Skin of body (tissue), 1 donor: ENCODE measurements at regions not wholly inside any gene's neighbourhood (a gene's known extent, or its start where the extent isn't known, plus 50 kb on each side); places are given as distances from the start of the nearest gene placed in this dataset.
"Not testable (repeated sequence)": the region's sequence is repeated elsewhere in the genome, so short reads cannot be mapped to it uniquely, and the experiment has no call there.

Experiments used
- DNase-seq: peaks from one replicate; lab custom pipeline; 2025; lab: John Stamatoyannopoulos, UW

DNA sequence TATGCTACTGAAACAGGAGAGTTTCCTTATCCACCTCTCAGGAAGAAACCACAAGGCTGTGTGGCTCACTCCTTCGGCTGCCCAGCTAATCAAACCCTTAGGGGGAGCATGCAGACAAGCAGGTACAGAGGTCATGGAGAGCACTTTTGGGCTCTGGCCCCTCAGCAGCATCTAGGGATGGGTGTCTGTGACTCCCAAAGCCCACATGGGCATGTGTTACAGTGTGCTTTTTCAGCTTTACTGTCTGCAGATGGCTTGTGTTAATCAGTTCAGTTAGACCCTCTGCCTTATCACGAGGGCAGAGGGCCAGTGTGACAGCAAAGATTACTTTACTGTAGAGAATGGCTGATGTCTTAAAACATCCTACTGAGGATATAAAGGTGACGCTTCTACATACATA lies 447.4 kb downstream of the PCDH10 start:
- no peak for DNase-seq

DNA sequence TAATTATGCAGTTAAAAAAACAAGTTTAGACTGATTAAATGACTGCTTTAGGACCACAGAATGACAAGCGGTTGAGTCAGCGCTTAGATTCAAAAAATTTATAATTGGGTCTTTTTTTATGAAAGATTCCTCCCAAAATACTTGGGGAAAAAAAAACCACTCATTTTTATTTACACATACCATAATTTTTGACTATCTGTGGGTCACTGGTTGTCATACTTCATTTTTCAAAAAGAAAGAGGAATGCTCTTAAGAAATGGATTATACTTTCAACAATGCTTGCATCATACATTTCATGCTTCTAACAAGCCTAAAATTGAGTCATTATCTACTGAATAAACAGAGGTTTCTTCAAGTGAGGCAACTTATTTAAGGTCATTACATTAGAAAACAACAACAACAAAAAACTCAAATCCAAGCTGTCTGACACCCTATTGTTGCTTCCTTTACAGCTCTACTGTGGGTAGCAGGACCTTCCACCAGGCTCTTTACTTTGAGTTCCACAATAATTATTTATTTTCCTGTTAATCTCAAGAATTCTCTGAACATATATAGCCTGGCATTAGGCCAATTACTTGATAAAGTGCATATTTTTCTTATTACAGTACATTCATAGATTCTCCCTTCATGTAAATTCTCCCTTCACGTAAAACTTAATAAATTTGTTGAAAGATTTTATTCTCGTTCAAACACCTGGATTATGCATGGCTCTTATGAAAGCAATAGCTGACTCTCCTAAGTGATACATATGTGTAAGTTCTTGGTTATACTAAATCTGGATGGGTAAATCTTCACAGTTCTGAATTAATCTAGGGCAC lies 445.5 kb downstream of the PCDH10 start:
- DNase-seq: no peak

DNA sequence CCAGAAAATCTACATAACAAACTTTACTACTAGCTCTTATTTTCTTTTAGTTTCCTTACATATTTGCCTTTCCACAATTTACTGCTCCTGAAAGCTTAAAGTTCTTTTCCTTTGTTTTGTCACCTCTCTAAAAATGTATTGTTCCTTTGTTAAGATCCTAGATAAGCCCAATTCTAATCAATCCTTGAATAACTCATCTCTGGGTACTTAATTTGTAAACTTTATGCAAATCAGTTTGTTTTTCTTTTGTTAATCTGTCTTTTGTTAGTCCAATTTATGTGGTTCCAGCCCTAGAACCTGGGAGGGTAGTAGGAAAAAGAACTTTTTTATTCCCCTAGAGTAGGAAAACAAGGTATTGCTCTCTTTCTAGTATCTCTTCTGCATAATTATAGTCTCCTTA lies 444.7 kb downstream of the PCDH10 start:
- no peak for DNase-seq

DNA sequence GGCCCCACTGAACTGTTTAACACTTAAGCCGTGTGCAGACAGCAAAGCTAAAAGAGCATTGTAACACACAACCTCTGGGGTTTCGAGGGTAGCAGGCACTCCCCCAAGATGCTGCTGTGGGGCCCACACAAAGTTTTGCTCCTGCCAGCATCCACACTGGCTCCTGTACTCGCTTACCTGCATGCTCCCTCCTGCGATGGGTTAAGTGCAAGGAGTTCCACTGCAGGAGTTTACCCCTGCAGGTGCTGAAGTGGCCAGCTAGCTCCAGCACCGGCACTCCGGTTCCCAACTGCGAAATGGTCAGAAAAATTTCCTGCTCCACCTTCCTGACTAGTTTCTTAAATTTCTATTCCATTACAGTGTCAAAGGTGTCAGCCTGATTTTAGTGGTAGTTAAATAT lies 443.5 kb downstream of the PCDH10 start:
- DNase-seq: no peak

DNA sequence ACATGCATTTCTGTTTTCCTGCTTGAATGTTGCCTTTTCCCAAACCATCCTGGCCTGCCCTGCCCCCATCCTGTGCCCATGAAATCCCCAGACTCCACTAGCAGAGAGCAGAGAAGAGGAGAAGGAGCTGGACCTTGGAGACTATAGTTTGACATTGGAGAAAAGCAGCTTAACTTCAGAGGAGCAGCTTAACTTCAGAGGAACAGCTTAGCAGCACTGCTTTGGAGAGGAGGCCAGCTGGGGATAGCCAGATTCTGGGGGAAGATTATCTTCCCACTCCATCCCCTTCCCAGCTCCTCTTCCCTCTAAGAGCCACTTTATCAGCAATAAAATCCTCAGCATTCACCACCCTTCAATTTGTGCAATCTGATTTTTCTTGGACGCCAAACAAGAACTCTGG lies 443.0 kb downstream of the PCDH10 start:
- no peak for DNase-seq

DNA sequence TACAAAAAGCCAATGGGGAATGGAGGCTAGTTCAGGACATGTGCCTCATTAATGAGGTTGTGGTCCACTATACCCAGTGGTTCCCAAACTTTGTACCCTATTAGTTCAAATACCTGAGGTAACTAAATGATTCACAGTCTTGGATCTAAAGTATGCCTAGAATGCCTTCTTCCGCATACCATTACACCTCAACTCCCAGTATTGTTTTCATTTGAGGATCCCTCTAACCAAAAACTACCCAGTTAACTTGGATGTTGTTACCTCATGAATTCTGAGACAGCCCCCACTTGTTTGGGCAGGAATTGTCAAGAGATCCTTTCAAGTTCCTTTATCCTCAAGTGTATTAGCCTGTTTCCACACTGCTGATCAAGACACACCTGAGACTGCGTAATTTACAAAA lies 439.2 kb downstream of the PCDH10 start:
- no peak for DNase-seq

DNA sequence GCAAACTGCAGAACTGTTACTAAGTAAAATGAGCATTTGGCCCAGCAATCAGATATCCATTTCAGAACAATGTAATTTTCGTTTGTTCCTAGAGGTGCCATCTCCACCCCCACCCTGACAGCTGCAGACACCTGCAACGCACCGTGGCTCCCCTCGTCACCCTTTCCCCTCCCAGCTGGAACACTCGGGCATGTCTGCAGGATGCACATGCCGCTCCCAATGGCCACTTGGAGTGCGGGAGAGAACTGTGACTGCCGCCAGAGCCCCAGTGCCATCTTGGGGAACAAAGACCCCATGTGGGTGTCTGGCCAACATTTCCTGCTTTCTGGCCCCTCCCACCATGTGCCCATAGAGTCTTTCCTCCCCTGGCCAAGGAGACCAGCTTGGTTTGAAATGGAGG lies 436.2 kb downstream of the PCDH10 start:
- no peak for DNase-seq

DNA sequence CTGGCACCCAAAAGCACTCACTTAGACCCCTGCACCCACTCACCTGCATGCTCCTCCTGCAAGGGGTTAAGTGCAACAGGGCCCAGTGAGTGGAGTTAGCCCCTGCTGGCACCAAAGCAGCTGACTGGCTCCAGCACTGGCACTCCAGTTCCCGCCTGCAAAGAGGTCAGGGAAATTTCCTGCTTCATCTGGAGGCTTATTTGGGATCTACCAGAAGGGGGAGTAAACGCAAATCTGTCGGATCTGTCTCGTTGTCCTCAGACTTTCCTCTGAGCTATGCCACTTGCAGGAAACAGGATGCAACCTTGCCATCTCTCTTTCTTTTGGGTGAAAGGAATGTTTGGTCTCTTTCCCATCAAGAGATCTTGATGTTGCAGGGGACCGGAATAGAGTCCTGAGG lies 435.6 kb downstream of the PCDH10 start:
- DNase-seq: no peak

DNA sequence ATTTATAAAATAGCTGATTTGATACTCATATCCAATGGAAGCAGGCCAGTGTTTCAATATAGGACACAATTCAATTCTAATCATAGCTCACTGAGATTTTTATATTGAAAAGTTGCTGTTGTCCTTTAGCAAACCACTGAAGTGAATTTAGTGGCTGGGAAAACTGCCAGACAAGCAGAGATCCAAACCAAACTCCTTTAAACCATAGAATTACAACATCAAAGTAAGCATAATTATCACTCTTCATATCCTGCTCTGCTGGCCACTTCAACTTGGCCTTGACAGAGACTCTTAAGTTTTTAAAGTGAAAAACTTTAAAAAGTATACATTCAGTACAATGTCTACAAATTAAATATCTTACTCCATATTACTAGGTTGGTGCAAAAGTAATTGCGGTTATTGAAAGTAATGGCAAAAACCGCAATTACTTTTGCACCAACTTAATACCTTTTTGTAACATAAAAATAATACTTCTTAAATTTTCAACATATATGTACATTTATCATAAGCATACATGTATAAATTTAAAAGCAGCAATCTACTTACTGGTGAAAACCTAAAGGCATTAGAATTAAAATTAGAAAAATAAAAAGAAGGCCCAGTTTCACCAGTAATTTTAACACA lies 433.0 kb downstream of the PCDH10 start:
- DNase-seq: no peak

DNA sequence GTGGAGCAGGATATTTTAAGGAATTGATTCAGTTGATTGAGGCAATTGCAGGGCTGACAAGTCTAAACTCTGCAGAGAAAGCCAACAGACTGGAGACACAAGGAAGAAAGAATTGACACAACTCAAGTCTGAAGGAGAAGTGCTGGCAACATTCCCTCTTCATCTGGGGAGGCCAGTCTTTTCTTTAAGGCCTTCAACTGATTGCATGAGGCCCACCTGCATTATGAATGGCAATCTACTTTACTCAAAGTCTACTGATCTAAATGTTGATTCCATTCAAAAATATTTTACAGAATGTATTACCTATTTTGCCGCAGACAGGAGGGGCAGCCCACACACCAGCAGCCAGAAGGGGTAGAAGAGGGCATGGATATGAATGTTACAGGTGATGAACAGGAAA lies 425.2 kb downstream of the PCDH10 start:
- DNase-seq: no peak

DNA sequence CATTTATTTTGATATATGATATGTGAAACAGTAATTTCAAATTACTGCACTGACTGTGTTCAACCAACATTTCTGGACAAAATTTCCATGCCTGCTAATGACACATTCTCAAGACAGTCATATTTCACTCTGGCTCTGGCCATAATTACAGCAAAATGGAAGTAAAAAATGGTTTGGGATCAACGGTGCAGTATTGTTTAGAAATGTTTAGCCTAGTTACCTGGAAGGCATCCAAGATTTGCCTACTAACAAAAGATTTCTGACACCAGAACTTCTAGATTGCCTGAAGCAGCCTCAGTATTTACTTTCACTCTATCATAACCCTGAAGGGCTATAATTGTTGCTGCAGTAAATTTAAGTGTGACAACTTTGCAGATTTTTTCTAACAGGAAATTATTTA lies 416.3 kb downstream of the PCDH10 start:
- peak; percentile 66 for DNase-seq

DNA sequence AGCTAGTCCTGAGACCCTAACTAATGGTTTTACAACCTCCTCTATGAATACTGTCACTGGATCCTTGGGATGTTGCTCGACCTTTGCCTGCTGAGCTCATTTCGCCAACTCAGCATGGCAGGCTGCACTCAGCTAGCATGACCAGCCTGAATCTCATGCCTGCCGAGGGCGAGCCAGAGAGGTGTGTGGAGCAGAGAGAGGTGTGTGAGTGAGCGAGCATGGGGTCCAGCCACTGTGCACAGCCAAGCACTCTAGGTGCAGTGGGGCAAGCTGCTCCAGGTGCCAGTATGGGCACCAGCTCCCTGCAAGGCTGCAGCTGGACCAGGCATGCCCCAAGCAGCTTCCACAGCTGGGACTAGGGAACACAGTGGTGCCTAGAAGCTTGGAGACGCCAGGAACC lies 410.9 kb downstream of the PCDH10 start:
- DNase-seq: no peak

DNA sequence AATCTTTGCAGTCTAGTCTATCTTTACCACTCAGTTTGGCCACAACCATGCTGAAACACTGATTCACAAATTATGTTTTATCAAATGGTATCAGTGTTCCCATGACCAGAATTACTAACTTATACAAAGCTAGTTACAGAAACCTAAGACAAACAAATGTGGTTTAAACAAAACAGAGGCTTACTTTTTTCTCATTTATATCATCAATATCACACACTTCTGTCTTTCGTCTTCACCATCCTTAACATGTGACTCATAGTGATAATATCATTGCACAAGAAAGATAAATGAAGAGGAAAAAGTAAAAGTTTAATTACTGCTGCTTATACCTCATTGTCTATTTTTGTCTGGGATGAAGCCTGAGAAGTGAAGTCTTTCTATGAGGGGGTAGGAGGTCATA lies 406.6 kb downstream of the PCDH10 start:
- no peak for DNase-seq

DNA sequence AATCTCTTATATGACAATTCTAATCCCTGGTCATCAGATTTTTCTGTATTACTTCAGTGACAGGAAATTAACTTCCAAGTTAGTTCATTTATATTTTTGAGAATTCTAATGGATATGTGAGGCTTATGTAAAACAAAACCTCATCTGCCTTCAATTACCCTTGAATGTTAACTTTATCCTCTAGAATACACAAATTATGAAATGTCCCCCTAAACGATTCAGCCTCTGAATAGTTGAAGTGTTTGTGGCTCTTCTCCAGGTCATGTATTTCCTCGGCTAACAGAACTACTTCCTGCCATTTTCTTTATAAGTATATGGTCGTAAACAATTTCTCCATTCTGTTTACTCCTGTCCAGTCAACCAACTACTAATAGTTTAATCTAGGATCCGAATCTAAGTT lies 401.3 kb downstream of the PCDH10 start:
- peak; percentile 9 for DNase-seq

DNA sequence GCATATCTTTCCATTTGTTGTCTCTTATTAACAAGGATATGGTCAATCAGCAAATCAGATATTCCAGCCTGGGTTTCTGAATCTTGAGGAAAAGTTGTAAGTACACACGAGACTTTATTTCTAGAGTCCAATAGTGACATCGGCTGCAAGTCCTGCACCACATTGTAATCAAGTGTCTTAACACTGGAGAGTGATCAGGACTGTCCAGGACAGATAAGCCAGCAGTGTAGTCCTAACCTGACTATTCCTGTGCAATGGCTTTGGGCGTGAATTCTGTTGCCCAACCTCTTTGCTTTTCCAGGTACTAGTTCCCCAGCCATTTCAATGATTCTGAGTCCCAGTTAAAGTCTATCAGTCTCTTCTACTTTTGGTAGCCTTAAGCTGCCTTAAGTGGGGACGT lies 395.0 kb downstream of the PCDH10 start:
- DNase-seq: no peak

DNA sequence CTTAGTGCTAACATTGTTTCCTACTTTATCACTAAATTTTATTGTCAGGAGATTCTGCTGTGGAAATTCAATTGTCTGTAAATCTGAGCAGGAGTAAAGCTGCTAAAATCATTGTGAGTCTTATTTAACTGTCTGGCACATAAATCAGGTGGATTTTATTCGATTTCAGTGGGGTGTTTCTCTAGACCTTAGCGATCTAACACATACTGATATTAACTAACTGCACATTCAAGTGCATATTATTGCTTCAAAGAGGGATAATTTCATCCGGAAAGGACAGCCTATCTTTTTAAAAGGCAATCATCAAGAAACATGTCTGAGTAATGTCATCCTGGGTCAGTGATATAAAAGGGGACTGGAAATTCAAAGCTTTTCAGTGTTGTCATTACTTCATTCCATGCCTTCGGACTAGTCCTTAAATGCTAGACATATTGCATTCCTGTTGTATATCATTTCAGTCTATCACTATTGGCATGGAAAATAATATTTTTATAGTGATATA lies 388.7 kb downstream of the PCDH10 start:
- DNase-seq: no peak

DNA sequence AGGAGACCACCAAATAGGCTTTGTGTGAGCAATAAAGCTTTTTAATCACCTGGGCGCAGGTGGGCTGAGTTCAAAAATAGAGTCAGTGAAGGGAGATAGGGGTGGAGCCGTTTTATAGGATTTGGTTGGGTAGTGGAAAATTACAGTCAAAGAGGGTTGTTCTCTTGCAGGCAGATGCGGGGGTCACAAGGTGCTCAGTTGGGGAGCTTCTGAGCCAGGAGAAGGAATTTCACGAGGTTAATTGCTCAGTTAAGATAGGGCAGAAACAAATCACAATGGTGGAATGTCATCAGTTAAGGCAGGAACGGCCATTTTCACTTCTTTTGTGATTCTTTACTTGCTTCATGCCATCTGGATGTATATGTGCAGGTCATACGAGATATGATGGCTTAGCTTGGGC lies 385.1 kb downstream of the PCDH10 start:
- DNase-seq: not testable (repeated sequence)

DNA sequence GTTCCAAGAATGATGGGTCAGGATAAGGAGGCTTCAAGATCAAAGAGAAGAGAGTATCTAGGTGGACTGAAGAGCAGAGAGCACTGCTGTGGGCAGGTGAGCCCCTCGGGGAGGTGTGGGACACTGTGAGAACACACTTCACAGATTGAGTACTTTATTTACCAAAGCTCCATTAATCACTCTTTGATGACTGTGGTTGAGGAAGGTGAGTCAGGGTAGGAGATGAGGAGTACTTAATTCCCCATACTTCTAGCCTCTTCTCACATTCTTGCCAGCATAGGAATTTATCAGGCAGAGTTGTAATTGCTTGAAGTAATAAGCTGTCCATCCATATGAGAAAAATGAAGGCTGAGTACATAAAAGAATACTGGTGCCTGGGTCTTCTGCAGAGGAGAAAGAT lies 375.3 kb downstream of the PCDH10 start:
- DNase-seq: no peak

DNA sequence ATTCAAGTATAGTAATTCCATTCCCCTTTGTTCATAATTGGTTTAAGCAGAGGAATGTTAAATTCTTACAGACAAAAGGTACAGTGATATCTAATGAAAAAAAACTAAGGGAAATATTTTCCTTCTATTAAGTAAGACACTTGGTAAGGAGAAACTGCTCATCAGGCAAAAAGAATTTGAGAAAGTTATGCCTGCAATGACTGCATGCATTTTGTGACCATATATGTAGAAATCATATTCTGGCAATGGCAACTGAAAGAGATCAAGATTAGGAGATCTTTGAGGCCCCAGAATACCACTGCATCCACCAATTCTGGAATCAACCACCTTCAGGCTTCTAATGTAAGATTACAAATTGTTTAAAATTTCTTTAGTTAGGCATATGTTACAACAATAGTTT lies 364.8 kb downstream of the PCDH10 start:
- DNase-seq: no peak

DNA sequence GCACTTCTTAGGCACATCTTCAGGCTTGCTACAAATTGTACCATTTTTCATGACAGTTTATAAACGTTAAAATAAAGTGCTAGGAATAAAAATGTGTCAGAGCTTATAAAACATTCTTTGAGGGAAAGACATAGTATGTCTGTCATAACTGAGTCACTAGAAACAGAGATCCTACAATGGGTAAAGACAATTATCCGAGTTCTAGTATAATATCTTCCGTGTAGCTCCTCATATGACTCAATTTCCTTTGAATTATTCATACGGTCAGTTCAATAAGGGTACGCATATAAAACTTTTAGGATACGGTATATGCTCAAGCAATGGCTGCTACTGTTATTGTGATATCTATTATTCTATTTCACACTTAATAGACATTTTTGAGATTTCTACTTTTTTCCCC lies 349.1 kb downstream of the PCDH10 start:
- no peak for DNase-seq

DNA sequence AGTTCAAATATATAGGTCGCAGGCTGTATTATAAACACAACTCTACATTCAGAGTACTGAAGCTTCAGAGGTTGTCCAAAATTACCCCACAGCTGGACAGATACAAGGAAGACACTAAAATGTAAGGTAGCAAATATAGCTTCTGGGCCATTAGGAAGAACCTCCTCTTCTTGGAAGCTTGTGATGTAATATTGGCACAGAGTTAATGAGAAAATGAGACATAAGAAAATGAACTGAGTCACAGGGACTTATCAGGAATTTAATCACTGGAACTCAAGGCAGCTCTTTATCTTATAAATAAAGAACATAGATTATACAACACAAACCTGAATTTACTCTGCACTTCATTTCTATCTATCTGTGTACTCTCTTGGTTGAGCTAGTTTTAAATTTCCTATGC lies 344.7 kb downstream of the PCDH10 start:
- DNase-seq: no peak

DNA sequence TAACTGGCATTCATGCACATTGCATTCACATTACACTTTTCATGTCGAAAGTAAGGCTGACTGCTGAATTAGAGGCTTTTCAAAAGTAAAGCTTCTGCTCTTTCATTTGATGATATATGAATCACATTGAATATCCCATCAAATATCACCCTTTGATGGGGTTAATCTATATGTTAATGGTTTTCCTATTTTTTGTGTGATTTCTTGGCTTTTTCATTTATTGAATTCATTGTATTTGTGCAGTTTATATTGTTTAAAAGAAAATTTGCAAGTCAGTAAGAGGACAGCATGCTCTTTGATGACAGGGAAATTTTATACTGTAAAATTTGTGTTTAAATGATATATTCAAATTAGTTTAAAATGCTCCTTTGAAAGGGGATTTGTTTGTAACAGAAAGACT lies 344.1 kb downstream of the PCDH10 start:
- no peak for DNase-seq

DNA sequence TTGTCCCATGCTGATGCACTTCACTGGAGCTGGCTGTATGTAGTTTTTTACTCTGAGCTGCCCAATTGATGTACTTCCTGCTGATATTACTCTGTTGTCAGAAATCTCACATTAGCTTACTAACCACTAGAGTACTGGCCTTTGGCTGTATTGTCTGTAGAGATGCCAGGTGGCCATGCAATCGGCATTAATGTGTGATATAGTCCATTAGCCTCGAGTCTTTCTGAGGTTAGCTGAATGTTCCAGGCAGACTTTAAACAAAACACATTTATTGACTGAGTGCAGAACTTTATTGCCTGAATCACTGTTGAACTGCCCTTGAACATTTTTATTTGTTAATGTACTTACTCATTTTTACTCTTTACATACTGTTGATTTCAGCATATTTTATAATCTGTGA lies 335.2 kb downstream of the PCDH10 start:
- no peak for DNase-seq
